GM21526 (cell line): ENCODE measurements at regions not wholly inside any gene's neighbourhood (a gene's known extent, or its start where the extent isn't known, plus 50 kb on each side); places are given as distances from the start of the nearest gene placed in this dataset.
A peak's percentile ranks its signal among the peaks of the same experiment; 100 is the strongest.

Experiments
- ATAC-seq: cut with Tn5 transposase; IDR thresholded peaks from one replicate; pipeline ENCODE4 v1.9.1; 2021; ENCODE audit warnings: moderate library complexity; ENCODE audit not compliant: unreplicated experiment, low FRiP score

DNA sequence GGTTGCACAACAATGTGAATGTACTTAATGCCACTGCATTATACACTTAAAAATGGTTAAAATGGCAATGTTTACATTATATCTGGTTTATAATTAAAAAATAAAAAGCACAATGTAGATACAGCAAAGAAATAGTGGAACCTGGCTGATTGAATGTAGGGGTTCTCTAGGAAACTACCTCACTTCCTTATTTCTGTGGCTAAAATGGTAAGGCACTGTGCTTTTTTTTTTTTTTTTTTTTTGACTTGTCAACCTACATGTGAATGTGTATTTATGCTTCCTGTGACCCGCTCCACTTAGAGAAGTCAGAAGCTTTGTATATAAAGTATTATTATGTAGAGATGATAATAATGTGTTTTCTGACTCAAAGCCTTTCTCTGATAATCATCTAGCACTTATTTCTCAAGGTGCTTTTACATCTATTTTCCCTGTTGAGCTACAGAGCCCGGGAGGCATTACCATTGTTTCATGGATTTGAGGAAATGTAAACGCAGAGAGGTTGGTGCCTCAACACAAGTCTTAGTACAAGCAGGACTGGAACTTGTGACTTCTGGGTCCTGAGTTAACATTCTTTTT, 55.0 kb downstream of the SOX4 start:
- peak; percentile 59 for ATAC-seq

DNA sequence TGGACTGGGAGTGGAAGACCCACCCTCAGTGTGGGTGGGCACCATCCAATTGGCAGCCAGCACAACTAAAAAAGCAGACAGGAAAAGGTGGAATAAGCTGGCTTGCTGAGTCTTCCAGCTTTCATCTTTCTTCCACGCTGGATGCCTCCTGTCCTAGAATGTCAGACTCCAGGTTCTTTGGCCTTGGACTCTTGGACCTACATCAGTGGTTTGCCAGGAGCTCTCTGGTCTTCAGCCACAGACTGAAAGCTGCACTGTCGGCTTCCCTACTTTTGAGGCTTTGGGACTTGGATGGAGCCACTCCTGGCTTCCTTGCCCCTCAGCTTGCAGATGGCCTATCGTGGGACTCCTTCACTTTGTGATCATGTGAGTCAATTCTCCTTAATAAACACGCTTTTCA, 59.8 kb downstream of the SOX4 start:
- no peak for ATAC-seq

DNA sequence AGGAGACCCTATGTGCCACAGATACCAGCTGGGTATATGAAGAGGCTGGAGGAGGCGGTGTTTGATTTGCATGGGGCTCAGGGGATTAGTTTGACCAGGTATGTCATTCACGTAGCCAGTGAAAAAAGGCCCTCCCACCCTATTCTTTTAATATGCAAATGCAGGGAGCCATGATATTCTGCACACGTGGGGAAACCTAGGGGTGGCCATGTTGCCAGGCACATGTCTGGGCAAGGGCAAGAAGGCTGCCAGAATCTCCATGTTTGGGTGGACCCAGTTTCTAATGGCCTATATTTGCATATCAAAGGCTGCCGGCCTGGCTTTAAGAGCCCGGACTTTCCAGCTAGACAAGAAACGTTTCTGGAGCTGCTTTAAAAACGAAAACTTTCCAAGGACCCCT, 60.4 kb downstream of the SOX4 start:
- no peak for ATAC-seq

DNA sequence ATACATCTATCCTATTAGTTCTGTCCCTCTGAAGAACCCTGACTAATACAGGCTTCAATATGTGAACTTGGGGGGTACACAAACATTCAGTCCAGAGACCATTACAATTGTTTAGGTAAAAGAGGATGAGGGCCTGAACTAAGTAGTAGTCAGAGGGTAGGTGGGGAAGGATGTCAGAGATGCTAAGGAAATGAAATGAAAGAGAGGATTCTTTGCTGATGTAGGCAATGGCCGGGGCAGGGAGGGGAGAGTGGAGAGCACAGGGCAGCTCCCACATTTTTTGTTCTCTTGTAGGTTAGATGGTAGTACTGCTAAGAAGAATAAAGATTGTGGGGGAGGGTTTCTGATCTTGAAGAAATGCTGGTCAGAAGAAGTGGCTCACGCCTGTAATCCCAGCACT, 60.8 kb downstream of the SOX4 start:
- ATAC-seq, result no peak

DNA sequence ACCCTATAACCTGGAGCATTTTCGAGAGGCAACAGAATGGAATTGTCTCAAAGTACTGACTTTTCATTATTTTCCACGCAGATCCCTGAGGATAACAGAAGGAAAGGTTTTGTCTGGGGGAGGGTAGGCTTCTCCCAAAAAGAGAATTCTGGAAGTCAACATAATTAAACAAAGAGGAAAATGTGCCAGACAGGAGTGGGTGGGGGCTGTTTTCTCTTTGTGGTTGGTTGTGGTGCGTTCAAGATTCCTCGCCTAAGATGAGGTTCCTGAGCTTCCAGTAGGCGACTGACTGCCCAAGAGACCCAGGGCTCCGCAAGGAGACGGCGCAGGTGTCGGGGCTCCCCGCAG, 70.4 kb downstream of the SOX4 start:
- ATAC-seq, result no peak

DNA sequence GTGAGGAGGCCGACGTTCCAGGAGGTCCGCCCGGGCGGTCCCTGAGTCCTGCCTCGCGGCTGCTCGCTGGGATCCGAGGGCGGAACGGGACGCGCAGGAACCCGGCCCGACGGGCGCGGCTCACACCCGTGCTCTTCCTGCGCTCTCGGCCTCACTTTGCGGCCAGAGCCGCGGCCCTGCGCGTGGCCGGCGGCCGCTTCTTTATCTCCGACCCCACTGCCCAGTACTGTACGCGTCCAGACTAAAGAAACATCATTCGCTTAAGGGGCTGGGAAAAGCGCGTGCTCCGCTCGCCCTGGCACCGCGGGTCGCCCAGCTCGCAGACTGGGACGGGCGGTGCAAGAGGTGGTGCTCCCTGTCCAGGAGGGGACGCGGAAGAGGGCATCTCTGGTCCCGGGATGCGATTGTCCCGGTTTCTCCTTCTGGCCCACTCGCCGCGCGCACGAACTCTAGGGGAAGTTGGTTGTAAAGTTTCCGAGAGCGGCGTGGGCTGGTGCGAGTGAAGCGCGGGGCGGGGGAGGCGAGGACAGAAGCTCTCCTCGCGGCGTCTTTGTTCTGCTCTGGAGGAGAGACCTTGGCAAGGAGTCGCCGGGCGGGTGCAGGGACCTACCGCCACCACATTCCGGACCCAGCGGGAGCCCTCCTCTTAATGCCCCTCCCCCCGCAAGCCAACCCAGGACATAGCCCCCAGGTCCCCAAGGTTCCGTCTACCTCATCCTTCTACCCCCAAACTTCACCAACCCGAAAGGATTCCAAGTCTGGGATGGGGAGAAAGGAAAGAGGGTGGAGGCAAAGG, 71.0 kb downstream of the SOX4 start:
- ATAC-seq, result no peak

DNA sequence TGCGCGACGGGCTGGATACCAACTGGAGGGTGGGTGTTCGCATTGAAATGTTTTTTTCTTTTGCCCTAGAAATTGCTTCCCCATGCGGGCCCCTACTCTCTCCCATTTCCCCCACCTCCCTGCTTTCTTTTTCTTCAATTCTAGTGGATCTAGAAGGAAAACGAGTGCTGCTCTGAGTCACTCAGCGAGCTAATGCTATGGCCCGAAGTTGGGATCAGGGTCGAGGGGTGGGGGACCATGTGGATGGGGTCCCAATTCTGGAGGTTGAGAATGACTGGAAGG, 71.5 kb downstream of the SOX4 start:
- no peak for ATAC-seq

DNA sequence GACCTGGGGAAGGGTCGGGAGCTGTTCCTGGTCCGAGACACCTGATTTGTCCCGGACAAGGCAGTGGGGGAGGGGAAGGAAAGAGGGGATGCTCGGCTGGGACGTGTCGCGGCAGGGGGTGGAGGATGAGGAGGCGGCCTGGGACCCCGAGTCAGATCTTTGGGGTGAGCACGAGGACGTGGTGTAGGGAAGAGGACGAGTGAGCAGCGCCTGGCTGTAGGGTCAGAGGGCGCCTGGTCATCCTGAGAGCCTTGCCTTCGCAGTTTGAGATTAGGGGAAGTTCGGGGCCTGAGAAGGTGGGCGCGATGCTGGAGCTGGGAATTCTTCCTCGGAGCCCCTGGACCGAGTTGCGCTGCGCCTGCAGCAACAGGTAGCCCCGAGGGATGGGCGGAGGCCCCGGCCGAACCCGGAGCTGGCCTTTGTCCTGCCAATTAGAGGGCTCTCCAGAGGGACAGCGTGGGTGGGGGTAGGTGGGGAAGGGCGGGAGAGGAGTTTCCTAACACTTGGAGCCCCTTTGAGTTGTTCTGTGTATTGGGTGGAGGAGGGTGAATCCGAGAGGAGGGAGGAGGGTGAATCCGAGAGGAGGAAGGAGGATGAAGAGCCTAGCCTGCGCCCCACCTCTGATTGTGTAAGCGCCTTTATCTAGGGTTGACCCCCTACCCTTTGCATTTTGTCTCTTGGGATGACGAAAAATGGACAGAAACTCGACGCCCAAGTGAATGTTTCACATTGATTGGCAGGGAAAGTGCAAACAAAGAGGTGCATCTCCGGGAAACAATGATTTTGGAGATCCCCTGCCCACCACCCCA, 72.0 kb downstream of the SOX4 start:
- ATAC-seq, result no peak

DNA sequence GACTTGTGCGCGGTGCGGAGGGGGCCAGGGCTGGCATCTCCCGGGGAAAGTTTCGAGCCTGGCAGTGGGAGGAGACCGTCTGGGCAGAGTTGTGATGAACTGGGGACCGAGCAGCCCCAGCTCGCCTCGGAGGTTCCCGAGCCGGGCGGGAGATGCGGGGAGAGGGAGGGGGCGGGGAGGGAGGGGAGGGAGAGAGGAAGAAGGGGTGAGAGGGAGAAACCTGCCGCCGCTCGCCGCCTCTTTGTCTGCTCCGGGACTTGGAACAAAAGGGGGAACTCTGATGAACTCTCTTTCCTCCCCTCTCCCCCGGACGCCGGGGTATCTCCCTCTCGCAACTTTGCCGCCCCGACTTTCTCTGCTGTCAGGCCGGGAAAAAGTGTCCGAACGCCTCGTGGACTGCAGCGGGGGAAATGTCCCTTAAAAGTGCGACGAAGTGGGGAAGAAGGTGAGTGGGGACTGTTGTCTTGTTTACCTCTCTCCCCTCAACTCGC, 72.7 kb downstream of the SOX4 start:
- no peak for ATAC-seq

DNA sequence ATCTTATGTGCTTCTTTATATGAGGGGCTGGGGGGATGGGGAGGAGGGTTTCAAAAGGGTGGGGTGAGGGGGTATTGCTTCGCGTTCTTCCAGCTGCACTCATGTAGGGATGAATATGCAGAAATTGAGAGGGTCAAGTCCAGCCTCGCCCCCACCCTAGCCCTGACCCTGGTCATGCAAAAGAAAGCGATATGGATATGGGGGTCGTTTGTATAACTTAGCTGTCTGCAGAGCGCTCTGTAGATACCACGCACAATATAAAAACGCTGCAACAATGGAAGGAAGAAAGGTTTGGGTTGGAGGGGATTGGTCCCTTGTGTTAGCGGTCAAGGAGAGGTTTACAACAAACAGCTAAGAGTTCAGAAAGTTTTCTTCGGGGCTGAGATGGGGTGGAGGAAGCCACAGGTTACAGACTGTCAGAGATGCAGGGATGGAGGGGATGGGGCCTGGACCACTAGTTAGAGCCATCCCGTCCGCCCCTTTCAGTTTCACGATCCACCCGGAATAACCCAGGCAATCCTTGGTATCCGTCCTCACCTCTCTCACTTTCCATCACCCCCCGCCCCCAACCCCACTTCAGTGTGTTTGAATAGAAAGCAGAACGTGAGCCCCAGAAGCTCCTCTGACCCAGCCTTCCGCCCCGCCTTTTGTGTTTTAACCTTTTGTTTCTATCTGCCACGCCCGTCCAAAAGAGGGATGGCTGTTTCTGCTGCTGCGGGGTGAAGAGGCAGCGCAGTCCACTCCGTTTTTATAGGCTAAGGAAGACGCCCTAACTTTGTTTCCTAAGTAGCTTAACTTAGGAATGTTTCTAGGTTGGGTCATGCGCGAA, 73.5 kb downstream of the SOX4 start:
- no peak for ATAC-seq

DNA sequence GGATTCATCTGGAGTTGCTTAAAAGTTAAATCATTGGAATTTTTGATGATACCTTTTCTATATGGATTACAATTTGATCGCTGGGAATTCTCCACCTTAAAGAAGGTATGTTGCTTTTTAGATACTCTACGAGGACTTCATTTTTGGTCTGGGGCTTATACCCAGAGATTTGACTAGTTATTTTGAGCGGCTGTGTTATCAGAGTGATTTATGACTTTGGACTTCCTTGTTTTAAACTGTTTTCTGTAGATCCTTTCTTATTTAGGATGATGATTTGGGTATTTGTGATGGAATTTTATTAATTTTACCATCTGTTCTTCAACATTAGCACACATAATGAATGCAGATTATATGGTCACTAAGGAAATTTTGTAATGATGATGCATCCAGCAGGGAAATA, 75.2 kb downstream of the SOX4 start:
- no peak for ATAC-seq

DNA sequence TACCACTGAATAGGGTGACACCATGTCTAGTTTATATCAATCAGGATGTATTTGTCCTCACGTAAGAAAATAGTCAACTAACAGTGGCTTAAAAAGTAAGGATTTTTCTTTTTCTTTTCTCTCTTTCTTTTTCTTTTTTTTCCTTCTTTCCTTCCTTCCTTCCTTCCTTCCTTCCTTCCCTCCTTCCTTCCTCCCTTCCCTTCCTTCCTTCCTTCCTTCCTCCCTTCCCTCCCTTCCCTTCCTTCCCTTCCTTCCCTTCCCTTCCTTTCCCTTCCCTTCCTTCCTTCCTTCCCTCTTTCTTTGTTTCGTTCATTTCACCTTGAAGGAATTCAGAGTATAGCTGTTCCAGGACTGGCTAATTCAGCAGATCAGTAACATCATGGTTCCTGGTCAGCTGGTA, 83.2 kb downstream of the SOX4 start:
- ATAC-seq, result no peak

DNA sequence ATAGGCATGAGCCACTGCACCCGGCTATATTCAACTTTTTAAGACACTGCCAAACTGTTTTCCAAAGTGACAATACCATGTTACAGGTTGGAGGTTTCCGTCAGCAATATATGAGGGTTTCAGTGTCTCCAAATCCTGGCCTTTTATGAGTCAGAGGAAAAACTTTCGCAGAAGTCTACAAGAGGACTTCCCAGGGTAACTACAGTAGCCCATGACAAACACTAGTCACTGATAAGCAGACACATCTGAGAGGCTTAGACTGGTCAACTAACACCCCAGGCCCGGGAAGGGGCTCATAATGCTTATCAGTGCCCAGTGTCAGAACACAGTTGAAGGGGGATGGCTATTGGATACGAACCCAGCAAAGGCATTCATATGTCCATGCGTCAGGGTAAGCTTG, 85.4 kb downstream of the SOX4 start:
- ATAC-seq, result no peak

DNA sequence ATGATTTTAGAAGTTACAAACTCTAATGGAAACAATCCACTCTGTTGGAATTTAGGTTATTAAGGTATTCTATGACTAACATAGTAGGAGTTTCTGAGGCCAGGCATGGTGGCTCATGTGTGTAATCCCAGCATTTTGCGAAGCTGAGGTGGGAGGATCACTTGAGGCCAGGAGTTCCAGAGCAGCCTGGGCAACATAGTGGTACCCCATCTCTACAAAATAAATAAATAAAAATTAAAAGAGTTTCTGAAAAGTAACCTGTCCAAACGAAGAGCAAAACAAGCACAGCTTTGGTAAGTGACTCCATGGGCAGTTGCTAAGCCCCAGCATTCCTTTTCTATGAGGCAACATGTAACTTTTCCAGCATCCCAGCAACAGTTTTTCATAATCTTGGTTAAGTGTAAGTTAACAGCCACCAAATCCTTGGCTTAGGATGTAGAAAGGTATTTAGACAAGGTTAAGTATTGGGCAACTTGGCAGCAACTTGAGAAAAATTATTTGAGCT, 86.3 kb downstream of the SOX4 start:
- no peak for ATAC-seq

DNA sequence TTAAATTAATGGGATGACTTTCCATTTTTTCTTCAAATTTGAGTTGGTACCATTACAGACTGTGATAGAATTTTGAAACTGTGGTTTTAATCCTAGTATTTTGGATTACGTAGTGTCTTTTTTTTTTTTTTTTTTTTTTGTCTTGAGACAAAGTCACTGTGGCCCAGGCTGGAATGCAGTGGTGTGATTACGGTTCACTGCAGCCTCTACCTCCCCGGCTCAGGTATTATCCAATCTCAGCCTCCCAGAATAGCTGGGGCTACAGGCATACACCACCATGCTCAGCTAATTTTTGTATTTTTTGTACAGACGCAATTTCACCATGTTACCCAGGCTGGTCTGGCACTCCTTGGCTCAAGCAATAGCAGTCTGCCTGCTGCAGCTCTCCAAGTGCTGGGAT, 87.1 kb downstream of the SOX4 start:
- no peak for ATAC-seq

DNA sequence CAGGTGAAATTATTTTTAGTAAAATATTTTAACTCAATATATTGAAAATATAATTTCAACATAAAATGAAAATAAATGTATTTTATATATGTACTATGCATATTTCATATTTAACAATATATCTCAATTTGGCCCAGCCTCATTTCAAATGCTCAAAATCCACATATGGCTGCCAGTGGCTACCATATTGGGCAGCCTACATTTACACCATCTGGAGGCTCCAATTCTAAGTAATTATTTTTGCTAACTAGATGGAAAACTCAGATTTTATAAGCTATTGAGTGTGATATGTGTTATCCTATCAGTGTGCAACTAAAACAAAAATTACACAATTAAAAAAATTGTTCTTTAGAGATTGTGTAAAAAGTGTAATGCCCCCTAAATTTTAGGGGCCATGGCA, 96.9 kb downstream of the SOX4 start:
- ATAC-seq, result no peak

DNA sequence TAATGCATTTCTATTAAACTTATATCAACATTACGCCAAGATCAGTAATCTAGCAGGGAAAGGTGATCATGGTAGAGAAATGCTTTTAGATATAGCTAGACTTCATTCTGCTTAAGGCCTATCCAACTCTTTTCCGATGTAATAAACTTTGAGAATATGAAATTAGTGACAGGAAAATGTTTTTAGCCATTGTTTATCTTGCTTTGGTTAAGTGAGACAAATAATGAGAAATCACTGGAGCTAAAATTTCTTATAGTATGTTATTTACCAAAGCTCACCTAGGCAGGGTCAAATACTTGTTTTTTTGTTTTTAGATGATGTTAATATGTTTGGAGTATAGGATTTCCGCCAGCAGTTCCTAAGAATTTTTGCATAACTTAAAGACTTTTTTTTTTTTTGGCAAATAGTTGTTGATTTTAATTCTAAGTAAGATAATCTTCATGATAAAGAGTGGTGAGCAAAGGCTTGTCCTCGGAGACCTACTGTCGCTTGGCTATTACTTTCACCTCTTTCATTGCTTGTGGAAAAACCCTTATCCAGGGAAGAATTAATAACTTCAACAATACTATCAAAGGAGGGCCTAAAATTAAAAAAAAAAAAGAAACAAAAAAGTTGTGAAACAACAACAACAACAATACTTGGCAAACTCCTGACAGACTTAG, 98.3 kb downstream of the SOX4 start:
- ATAC-seq, result no peak

DNA sequence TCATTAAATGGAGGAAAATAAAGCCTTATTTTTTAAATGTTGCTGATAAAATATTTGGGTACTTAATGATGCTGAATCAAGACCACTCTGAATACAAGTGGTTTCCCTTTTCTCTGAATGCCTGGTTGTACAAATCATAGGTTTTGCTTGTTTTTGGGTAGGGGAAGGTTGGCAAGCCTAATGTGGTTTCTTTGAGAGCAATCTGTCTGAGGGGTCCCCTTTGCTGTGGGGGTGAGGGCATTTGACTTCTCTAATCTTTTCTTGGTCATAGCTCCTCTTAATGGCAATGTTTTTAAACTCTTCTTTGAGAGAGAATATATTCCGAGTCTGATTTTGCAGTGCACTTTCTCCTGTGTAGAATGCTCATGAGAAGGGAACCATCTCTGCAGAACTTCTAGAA, 99.2 kb downstream of the SOX4 start:
- no peak for ATAC-seq

DNA sequence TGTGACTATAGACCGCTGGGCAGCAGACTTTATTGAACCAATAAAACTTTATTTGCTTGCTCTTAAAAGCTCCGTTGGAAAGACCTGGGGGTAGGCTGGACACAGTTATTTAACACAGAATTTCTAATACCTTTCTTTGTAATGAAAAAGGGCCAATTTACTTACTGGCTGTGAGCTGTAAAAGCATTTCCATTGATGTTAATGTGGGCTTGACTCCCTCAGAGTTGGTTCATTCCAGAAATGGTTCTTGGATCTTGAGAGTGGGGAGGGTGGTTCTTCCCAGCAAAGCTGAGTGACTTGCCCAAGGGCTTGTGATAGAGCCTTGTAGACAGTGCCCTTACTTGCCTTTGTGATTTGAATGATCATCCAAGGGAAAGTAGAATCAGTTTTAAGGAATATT, 100.6 kb downstream of the SOX4 start:
- ATAC-seq, result no peak
